ENCODE measurements at regions not wholly inside any gene's neighbourhood (a gene's known extent, or its start where the extent isn't known, plus 50 kb on each side); places are given as distances from the start of the nearest gene placed in this dataset.
A peak's percentile ranks its signal among the peaks of the same experiment; 100 is the strongest.

DNA sequence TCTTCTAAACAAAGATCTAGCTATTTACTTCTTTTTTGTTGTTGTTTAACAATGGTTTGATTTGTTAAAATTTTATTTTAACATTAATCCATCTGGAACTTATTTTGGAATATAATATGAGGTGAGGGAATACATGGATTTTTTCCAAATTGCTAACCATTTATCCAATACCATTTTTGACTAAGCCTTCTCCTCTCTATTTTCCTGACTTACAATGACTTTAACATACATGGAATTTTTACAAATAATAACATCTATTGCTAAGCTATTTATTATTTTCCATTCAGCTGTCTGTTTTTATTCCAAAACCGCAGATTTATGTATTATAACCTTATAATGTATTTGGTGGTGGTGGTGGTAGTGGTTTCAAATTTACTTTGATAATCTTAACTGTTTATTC, 420.3 kb upstream of the ADGRL2 start:
- peak; percentile 84 for FAIRE-seq

DNA sequence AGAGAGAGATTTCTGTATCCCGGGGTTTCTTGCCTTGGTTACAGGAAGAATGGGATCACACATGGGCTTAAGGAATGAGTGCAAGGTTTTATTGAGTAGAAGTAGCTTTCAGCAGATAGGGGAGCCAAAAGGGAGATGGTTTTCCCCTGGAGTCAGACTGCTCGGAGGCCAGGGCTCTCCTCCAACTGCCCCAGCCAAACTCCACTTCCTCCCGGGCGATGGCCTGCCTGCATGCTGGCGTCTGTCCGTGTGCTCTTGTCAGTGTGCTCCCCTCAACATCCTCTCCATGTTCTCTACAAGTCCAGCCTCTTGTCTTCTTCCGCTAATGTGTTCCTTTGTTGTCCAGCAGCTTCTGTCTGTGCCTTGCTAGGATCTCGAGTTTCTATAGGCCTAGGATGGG, 421.3 kb upstream of the ADGRL2 start:
- no peak for FAIRE-seq

DNA sequence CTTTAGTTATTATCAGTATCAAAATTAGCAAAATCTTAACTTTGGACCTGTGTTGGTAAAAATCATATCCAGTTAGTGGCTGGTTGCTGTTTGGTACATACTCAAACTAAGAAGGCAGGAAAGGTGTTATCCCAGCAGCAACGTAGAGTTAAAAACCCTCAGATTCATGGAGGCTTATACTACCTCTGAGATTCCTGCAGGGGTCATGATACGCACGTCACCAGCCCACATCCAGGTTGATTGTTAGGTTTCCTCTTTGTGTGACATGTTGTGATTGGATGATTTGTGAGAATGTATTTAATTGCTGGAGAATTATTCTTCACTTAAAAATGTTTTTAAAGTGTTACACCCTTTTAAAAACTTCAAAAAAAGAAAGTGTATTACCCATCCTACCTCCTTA, 423.3 kb upstream of the ADGRL2 start:
- no peak for FAIRE-seq

DNA sequence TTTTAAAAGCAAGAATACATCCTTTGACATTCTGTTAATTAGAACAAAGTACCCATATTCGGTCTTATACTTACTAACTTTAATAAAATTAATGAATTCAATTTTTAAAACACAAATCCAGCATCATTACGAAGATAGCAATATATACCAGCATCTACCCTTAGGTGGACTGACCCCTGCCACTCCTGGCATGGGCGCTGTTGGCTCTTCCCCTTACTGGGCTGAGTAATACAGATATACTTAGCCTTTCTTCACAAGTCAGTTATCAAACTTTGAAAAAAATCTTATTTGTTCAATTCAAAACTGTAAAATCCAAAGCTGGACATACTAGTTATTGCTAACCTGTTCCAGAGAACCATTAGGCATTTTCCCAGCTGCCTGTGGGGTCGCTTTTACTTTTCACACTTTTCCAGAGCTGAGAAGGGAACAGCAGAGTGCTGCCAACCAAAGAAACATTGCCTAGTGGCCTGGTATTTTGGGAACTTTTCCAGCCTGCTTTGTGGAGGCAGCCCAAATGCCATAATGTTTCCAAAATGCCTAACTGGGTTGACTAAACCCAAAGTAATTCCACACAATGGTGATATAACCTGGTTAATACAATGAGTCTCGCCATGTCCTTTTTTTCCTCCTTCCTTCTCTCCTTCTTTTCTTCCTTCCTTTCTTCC, 424.7 kb upstream of the ADGRL2 start:
- no peak for FAIRE-seq

DNA sequence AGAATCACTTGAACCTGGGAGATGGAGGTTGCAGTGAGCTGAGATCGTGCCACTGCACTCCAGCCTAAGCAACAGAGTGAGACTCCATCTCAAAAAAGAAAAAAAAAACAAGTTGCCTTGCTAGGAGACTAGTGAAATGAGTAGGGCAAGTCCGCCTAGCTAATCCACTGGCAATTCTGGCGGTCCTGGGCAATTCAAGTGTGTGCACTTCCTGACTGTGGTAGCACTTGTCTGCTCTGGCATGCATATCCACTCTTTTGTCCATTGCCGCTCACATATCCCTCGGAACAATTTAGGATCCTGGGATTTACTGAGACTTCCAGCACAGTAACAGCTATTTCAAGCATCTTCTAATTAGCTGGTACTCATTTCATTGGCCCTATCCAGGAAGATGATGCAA, 426.3 kb upstream of the ADGRL2 start:
- no peak for FAIRE-seq

DNA sequence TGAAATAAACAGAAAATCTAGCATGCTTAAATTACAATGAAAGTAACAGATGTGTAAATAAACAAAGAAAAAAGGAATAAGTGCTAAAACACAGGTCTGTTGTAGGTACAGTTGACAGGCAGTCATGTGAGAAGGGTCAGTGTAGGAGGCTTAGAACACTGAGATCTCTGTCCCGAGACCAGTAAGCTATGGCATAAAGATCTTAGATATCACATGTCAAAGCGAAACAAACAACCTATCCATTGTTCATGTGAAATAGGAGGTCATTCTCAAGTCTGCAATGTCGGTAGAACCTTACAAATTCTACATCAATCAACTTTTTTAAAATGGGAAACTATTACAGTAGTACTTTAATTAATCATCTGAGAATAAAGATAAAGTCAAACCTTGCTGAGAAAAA, 428.9 kb upstream of the ADGRL2 start:
- peak; percentile 65 for FAIRE-seq

DNA sequence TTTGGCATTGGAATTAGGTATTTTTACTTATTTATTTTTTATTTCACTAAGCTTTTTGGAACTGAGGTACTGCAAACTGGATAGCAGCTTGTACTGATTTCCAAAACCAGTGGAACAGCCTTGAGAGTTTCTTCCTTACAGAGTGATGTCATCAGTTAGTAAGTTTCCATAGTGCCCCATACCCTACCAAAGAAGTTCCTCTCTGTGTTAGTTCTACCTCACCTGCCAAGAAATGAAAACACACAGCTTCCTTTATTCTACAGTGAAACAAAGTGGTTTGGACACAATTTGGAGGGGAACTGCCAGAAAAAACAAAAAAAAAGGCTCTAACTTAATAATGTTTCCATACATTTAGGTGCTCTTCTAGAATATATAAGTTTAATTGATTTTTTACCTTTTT, 430.9 kb upstream of the ADGRL2 start:
- no peak for FAIRE-seq

DNA sequence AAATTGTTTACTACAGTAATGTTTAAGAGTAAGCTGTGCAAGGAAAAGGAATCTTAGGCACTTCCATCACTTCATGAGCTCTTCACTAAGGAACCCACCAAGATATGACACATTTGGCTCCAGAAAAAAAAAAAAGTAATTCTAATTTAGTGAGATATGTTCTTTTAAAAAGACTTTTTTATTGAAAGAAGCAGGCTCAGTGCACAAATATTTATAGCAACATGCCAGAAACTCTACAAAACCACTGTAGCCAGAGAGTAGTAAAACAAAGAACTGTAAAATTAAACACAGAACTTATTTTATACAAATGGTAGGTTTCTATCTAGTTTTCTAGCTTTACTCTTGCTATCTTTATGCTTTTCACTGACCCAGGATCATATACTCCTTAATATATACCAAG, 434.6 kb upstream of the ADGRL2 start:
- FAIRE-seq = peak; percentile 59

DNA sequence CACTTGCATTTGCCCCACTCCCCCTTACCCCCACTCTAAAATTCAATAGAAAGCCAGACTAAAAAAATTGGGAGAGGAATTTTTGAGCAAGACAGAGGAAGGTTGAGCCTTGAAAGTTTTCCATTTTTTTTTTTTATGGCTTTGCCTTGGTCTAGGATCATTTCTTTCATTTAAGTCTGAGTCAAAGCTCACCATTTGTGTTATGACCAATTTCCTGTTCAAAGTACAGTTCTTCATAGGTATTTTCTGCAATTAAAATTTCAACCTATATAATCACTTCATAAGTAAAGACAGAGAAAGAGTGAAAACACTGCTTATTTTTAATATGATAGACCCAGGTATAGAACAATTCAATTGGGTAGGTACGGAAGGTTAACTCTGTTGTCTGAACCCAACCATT, 436.6 kb upstream of the ADGRL2 start:
- FAIRE-seq = no peak

DNA sequence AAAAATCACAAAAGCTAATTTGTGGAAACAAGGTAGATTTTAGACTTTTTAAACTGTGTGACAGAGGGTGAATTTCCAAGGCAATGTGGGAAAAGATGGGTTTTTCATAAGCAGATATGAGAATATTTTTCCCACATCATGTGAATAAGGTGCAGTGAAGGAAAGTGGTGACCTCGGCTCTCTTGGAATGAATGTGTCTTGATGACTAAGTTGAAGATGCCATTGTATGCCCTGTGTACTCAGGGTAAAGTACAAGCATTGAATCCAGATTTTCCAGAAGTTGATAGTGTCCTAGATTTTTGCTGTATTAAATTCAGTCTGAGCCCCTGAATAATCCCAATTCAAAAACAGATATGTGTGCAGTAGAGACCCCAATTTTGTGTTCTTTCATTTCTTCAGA, 442.6 kb upstream of the ADGRL2 start:
- FAIRE-seq = no peak

DNA sequence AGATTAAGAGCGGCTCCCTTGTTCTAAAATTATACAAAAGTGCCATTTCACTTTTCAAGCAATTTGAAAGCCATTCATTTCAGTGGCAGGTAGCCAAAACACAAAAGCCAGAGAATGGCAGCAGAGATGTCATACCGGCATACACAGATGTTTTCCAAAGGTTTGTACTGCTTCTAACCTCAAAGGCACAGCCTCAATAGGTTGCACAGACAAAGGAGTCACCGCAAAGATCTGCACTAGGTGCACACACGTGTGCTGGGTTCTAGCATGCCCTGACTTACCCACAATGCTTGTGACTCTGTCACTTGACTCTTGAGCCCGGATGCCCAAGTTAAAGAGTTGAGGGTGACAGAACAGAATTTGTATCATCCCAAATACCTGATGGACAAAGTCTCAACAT, 448.9 kb upstream of the ADGRL2 start:
- FAIRE-seq = no peak

DNA sequence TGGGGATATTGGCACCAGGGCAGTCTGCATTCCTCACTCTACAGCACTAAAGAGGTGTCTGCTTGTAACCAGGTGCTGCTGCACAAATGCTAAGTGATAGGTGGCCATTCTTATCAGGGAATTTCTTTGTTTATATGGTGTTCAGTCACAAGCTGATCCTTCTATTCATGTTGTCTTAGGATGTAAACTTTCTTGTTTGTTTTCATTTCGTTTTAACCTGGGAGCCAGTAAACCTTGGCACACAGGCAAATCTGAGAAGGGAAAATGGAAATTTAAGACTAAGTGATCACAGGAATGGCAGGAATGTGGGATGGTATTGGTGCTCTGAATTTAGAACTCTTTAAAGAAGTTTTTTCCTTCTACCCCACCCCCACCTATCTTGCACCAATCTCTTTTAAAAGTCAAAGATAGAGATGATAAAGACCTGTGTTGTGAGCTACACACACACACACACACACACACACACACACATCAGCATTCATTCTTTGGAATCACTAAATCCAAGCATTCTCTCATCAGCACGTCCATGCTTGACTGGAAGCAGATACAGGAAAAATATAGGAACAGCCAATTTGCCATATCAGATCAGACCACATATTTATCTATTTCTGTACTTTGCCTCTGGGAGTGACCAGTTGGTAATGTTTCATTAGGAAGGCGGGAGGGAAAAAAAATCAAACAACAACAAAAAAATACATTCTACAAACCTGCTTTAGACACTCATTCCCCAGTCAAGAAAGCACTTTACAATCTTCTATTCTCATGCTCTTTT, 451.4 kb upstream of the ADGRL2 start:
- FAIRE-seq = no peak

DNA sequence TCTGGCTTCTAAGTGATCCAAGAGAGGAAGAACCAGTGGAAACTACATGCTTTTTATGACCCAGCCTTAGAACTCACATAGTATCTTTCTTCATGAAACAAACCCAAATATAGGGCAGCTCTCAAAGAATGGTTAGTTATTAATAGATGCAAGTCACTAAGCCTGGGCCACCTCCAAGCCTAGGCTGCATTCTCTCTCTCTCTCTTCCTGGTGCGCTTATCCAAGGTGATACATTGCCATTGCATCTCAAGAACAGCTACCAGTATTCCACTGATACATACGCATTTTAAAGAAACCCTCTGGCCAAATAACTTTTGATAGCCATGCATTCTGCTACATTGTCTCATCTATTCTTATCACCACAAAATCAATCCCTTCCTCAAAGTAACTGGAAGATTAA, 455.6 kb upstream of the ADGRL2 start:
- FAIRE-seq = no peak

DNA sequence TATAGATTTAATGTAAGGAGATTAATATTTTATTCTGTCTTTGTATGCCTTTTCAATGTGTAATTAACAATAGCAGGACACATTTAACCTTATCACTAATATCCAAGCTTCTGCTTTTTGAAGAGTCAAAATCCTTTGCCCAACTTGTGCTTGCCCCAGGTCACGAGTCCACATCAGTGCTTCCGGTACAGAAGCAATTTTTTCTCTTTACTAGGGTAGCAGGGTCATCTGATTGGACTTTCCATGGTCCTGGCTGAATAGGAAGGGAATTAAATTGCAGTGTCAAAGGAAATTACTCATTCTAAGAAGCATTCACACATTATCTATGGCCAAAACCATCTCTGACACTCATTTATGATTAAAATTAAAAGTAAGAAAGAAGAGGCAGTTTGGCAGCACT, 460.5 kb upstream of the ADGRL2 start:
- no peak for FAIRE-seq

DNA sequence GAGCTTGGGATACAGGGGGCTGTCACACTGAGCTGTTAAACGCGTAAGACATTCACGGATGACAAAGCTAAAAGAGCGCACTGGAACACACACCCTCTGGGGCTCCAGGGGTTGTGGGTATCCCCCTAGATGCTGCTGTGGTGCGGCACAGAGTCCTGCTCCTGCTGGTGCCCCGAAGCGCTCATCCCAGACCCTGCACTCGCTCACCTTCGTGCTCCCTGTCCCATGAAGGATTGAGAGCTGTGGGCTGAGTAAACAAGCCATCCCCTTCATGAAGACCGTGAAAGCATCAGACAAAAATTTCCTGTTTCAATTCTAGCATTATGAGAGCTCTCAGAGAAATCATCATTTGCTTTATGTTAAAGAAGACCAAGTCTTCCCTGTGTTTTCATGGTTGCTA, 463.5 kb upstream of the ADGRL2 start:
- no peak for FAIRE-seq

DNA sequence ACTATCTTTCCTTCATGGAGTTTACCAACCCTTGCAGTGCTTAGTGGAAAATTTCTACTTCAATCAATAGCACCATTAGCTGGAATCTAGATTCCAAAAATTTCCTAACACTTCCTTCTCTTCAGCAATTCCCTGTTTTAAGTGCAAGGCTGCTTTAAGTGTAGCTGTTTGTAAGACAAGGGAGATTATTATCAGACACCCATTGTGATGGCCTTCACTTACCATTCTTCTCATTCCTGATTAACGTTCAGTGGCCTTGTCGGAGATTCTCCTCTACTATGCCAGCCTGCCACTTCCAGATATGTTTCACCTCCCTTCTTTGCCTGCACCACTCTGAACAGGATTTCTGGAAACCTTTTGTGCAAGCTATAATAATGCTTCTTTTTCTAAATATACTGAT, 464.9 kb upstream of the ADGRL2 start:
- no peak for FAIRE-seq

DNA sequence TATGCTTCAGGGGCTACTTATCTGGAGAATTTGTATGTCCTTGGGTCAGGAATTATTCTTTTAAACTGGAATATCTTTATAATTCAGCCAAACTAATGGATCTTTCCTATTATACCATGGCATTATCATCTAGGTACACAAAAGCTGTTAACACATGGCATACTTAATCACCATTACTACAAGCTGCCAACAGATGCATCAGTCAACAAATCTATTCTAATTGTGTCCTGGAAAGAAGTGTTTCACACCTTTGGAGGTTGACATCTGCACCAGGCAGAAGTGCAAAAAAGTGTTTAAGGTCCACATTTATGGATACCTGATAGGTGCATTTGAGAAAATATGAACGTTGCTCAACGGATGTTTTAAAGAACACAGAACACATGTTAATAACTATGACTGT, 470.2 kb upstream of the ADGRL2 start:
- no peak for FAIRE-seq

DNA sequence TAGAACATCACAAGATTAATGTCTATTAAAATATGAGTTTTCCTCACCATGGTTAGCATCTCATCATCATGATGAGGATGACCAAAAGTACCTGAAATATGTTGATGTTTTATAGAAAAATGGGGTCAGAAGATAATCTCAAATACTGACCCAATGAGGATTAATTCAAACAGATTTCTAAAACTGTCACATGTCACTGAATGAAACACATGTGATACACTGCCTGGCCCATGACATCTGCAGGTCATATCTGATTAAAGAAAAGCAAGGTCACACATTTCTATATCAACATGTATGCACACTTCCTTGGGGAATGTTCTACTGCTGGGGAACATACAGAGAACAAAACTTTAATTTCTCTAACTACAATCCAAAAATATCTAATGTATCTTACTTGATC, 470.6 kb upstream of the ADGRL2 start:
- no peak for FAIRE-seq

DNA sequence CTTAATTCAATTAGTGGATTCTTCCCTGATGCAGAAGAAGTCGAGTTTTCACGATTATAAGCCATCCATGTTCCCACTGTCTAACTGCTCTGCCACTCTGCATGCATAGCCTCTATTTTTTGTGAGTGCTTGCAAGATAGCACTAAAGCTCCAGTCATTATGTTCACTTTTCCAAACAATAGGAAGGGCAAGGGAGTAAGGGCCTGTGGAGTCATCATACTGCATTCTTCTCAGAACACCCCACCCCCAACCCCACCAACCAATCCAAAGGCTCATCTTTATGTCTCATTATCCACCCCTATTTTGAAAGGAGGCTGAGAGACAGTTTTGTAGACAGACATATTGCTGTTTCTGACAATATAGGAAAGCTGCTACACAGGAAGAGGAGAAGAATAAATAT, 471.7 kb upstream of the ADGRL2 start:
- no peak for FAIRE-seq

DNA sequence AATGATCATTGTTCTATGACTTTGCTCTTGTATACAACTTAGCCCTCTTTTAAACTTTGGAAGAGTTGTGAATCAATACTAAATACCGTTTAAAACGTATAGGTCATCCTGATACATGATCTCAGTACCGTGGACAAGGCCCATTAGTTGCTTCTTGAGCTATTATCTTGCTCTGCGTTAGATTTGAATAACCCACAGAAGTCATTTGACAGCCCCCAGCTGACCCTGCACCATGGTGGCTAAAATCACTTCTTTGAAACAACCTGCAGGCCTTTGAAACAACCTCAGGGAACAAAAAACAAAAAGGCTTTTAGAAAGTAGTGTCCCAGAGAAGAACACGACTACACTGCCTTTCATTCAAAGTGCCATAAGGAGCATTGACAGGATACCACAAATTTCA, 473.0 kb upstream of the ADGRL2 start:
- no peak for FAIRE-seq

DNA sequence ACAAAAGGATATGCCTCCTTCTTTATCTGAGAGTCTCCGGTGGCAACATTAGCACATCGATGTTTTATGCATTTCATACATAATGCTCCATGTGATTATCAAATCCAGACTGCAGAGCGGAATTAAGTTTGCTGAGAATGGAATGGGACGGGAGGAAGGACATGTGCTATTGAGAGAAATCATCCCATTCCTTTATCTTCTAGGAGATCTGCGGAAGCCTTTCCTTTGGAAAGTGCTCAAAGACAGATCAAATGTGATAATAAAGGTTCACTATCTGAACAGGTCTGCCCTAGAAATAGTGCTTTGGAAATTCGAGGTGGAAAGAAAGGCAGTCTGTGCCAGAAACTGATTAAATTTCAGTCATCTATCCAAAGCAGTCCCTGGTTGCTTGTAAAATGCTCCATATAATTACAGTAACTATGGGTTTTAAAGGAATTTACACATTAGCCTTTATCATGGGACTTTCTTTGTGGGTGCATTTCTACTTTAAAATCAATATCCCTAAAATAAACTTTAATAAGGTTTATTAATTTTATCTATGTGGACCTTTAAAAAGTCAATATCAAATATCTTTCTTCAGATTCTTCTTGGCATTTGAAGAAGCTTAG, 473.5 kb upstream of the ADGRL2 start:
- FAIRE-seq = no peak

DNA sequence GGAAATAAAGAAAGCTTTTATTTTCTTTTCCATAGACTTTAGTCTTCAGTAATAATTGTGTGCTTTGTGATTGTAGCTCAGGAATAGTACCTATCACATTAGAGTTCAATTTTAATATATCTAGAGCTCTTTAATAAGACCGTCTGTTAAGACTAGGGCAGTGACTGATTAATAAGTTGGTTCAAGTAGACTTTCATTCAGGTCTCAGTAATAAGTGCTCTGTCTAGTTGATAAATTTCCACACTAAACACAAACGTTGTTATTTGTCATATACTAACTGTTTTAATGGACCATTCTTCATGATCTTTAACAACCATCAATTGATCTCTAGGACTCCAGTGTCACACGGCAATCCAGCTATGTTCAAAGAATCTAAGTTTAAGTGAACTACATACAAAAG, 474.5 kb upstream of the ADGRL2 start:
- no peak for FAIRE-seq

DNA sequence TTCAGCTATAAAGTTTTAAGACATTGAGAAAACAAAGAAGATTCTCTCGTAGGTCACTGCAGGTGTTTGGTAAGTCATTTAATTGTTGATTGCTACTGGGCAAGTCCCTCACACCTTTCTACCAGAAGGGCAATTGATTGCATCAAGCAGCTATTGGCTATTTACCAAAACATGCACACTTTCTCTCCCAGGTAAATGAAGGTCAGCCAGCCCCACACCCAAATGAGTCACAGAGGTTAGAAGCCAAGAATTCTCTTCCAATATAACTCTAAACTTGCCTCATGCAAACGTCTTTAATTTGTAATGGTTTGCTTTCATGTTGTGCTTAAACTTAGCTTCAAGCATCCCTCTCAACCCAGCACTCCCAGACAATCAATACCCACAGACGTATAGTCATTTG, 475.3 kb upstream of the ADGRL2 start:
- FAIRE-seq = no peak

DNA sequence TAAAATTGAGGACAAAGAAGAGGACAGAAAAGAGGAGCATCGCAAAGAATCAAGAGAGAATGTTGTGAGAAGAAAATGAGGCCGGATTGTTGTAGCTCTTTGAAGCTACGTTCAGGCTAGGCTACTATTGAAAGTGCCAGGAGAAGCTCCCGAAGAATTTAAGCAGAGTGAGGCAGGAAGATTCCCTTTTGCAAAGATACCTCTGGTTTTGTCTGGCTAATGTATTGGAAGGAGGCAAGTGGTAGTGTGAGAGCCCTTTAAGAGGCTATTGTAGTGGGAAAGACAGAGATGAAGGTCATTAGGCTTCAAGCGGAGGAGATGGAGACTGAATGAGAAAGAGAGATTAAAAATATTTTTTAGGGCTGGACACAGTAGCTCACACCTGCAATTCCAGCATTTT, 476.9 kb upstream of the ADGRL2 start:
- FAIRE-seq = no peak

All from endometrium (tissue), 2 donors.